Left lung (tissue), 4 donors: ENCODE measurements at regions not wholly inside any gene's neighbourhood (a gene's known extent, or its start where the extent isn't known, plus 50 kb on each side); places are given as distances from the start of the nearest gene placed in this dataset.

ENCODE experiments used
- ATAC-seq: fragments of 200-7000 bp; cut with Tn5 transposase; one replicate; pipeline ENCODE4 v1.9.1; 2020; ENCODE audit warnings: moderate library complexity
- DNase-seq, 4 donors: peaks; one replicate each; pipeline ENCODE4 v3.0.0-alpha.2; 2013 to 2020
- H3K27ac ChIP-seq, 2 donors: fragments of 200-600 bp; sonication (generic) in 1 of 2; one replicate each; pipeline versions ENCODE4 v1.5.0 to v1.8.0; 2020 to 2021
- H3K27me3 ChIP-seq, 2 donors: fragments of 200-600 bp; sonication (generic) in 1 of 2; one replicate each; pipeline versions ENCODE4 v1.5.0 to v1.8.0; 2020 to 2021
- H3K36me3 ChIP-seq, 2 donors: fragments of 200-600 bp; sonication (generic) in 1 of 2; one replicate each; pipeline versions ENCODE4 v1.5.0 to v1.8.0; 2020 to 2021
- H3K4me1 ChIP-seq, 2 donors: fragments of 200-600 bp; one replicate each; pipeline ENCODE4 v1.8.0; 2021
- H3K4me3 ChIP-seq, 2 donors: fragments of 200-600 bp; sonication (generic) in 1 of 2; one replicate each; pipeline versions ENCODE4 v1.5.0 to v1.8.0; 2020 to 2021; ENCODE audit warnings: mild to moderate bottlenecking in 1 of 2
- H3K9me3 ChIP-seq, 2 donors: fragments of 200-600 bp; sonication (generic) in 1 of 2; one replicate each; pipeline versions ENCODE4 v1.5.0 to v1.8.0; 2020 to 2021
- CTCF ChIP-seq, 2 donors: fragments of 200-600 bp; sonication (generic) in 1 of 2; IDR thresholded peaks; one replicate each; pipeline versions ENCODE4 v1.5.0 to v1.8.0; 2021; ENCODE audit warnings: antibody characterized with exemption in 2 of 2
- intact Hi-C, 2 donors: fragments of 100-400 bp; cut with DNase I; formaldehyde crosslinking; loops; one replicate each; pipeline versions ENCODE4 v1.11.2 to v1.14.2; 2022
- donor health status: DM: no; HTN: yes; CAD: no.
- donor health status: DM: no; HTN: no; CAD: no.

GRCh38 chr2:106694964-106695470 lies 190.9 kb downstream of the ST6GAL2 start:
- intact Hi-C loops, result no loop called here
- Histone ChIP-seq H3K4me1 (no peaks in the 10 kb centered on the region), H3K27ac (no peak overlapping the region), H3K36me3 (no peaks in the 10 kb centered on the region), H3K4me3 (no peak overlapping the region), H3K9me3 (no peaks in the 10 kb centered on the region), H3K27me3 (no peaks in the 10 kb centered on the region)
- TF ChIP-seq CTCF (IDR thresholded peaks at IDR 0.05), result no peak
- DNase-seq (no peak), ATAC-seq (no peak)

- no peaks in the 10 kb centered on the region for H3K4me1 ChIP-seq
- DNase-seq (no peak), ATAC-seq (no peak)
- intact Hi-C loops, result no loop called here
- H3K27me3 ChIP-seq, result no peaks in the 10 kb centered on the region
- H3K27ac ChIP-seq, result no peak overlapping the region
- H3K36me3 ChIP-seq, result no peaks in the 10 kb centered on the region
- no peaks in the 10 kb centered on the region for H3K9me3 ChIP-seq
- H3K4me3 ChIP-seq, result no peak overlapping the region
- TF ChIP-seq CTCF (IDR thresholded peaks at IDR 0.05), result no peak
Measured at GRCh38 chr2:106695919-106696318, 190.0 kb downstream of the ST6GAL2 start.

- Histone ChIP-seq H3K4me3 (no peak overlapping the region), H3K9me3 (no peaks in the 10 kb centered on the region), H3K27ac (no peak overlapping the region), H3K27me3 (no peaks in the 10 kb centered on the region), H3K4me1 (no peaks in the 10 kb centered on the region), H3K36me3 (no peaks in the 10 kb centered on the region)
- TF ChIP-seq CTCF (IDR thresholded peaks at IDR 0.05), result no peak
- DNase-seq (no peak), ATAC-seq (no peak)
- intact Hi-C loops, result no loop called here
Measured at GRCh38 chr2:106700616-106701015, 185.4 kb downstream of the ST6GAL2 start.

- Histone ChIP-seq H3K27ac (no peak overlapping the region), H3K36me3 (no peaks in the 10 kb centered on the region), H3K4me3 (no peak overlapping the region), H3K27me3 (no peaks in the 10 kb centered on the region), H3K4me1 (no peaks in the 10 kb centered on the region), H3K9me3 (no peaks in the 10 kb centered on the region)
- intact Hi-C loops, result no loop called here
- DNase-seq (no peak), ATAC-seq (no peak)
- no peak for TF ChIP-seq CTCF (IDR thresholded peaks at IDR 0.05)
Measured at GRCh38 chr2:106701203-106702022, 184.6 kb downstream of the ST6GAL2 start.

- intact Hi-C loops, result no loop called here
Measured at GRCh38 chr2:106703161-106703560, 182.8 kb downstream of the ST6GAL2 start.

More at GRCh38 chr2:106703161-106703560, 182.8 kb downstream of the ST6GAL2 start:
- DNase-seq, result no peak
- no peak overlapping the region for H3K27ac ChIP-seq
- no peak for ATAC-seq
- no peaks in the 10 kb centered on the region for H3K27me3 ChIP-seq
- H3K4me1 ChIP-seq, result no peaks in the 10 kb centered on the region
- TF ChIP-seq CTCF (IDR thresholded peaks at IDR 0.05), result no peak
- no peaks in the 10 kb centered on the region for H3K9me3 ChIP-seq
- H3K4me3 ChIP-seq, result no peak overlapping the region
- no peaks in the 10 kb centered on the region for H3K36me3 ChIP-seq
